ENCODE measurements at regions not wholly inside any gene's neighbourhood (a gene's known extent, or its start where the extent isn't known, plus 50 kb on each side); places are given as distances from the start of the nearest gene placed in this dataset.
"Not testable (repeated sequence)": the region's sequence is repeated elsewhere in the genome, so short reads cannot be mapped to it uniquely, and the experiment has no call there.

DNA sequence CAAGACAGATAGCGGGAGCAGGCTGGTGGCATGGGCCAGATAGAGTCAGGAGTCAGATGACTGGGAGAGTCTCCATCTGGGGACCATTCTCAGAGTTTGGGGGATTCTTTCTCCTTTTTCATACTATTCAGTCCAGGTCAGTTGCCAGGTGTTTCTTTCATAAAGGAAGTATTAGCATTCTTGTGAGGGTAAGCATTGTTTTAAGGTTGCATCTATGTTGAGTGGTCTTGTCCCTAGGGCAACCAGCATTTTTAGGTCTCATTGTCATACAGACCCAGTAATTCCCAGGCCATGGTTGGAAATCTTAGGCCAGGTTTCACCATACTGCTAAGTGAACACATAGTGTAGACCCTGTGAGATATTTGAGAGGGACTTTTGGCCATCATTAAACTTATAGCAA, 122.3 kb upstream of the POC5 start:
- DNase-seq, result no peak

DNA sequence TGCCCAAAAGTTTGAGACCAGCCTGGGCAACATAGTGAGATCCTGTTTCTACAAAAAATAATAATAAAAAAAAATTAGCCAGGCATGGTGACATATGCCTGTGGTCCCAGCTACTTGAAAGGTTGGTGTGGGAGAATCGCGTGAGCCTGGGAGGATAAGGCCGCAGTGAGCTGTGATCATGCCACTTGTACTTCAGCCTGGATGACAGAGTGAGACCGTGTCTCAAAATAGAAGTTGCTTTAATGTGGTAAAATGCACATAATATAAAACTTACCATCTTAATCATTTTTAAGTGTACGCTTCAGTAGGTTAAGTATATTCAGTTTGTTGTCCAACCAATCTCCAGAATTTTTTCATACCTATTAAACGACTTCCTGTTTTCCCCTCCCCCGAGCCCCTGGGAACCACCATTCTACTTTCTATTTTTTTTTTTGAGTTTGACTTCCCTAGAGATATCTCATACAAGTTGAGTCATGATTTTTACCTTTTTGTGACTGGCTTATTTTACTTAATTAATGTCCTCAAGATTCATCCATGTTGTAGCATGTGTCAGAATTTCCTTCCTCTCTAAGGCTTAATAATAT, 120.1 kb upstream of the POC5 start:
- no peak for DNase-seq

GRCh38 chr5:75831561-75831960, 114.3 kb upstream of the POC5 start:
- DNase-seq, result no peak

- DNase-seq, result no peak
Observed at GRCh38 chr5:75828029-75828428, 110.8 kb upstream of the POC5 start.

DNA sequence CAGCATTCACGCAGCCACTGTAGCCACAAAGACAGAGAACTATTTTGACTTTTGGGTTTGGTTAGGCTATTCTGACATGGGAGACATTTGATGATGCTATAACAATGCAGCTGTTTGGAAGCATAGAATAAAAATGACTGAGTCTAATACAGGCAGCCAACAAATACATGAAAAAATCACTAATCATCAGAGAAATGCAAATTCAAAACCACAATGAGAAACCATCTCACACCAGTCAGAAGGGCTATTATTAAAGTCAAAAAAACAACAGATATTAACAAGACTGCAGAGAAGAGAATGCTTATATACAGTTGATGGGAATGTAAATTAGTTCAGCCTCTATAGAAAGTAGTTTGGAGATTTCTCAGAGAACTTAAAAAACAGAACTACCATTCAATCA, 107.1 kb upstream of the POC5 start:
- no peak for DNase-seq

DNA sequence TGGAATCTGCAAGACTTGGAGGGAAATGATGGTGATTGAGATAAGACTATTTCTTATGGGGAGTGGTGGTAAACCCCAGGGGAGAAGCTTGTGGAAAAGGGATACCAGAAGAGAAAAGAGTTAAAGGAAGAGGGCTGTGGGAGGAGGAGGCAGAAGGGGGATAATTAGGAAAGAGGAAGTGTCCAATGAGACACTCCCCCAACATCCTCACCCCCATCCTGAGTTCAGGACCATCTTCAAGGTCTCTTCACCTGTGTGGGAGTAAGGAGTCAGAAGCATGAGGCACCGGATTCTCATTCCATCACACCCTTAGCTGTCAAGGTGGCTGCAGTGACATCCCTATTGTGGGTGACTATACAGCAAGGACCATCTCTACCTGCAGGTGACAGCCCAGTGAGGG, 106.6 kb upstream of the POC5 start:
- DNase-seq, result no peak

GRCh38 chr5:75818661-75819060, 101.4 kb upstream of the POC5 start:
- no peak for DNase-seq

DNA sequence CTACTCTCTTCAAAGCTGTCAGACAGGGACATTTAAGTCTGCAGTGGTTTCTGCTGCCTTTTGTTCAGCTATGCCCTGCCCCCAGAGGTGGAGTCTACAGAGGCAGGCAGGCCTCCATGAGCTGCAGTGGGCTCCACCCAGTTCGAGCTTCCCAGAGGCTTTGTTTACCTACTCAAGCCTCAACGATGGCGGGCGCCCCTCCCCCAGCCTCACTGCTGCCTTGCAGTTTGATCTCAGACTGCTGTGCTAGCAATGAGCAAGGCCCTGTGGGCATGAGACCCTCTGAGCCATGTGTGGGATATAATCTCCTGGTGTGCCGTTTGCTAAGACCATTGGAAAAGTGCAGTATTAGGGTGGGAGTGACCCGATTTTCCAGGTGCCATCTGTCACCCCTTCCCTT, 82.5 kb upstream of the POC5 start:
- DNase-seq, result not testable (repeated sequence)

- DNase-seq, result not testable (repeated sequence)
Observed at GRCh38 chr5:75769338-75769737, 52.1 kb upstream of the POC5 start.

Measured in suppressor macrophage treated with lipopolysaccharide for 1 hour (primary cell).